Stimulated activated effector memory CD8-positive, alpha-beta T cell treated with anti-CD3 and anti-CD28 coated beads, Interleukin-12 subunit alpha, Interleukin-12 subunit beta, amount 100 ng/mL, for 72 hours (primary cell): ENCODE measurements at regions not wholly inside any gene's neighbourhood (a gene's known extent, or its start where the extent isn't known, plus 50 kb on each side); places are given as distances from the start of the nearest gene placed in this dataset.

Experiments
- ATAC-seq: fragments of 150-1000 bp; cut with Tn5 transposase; 2 replicates; pipeline ENCODE4 v1.10.0; 2021
- DNase-seq, 2 donors: peaks; one replicate each; pipeline ENCODE4 v3.0.0; 2021 to 2022; ENCODE audit warnings: low spot score in 2 of 2
- H3K27ac Mint-ChIP-seq: one replicate; pipeline ENCODE4 v1.8.0; 2022; ENCODE audit warnings: mild to moderate bottlenecking, mixed read lengths
- H3K36me3 Mint-ChIP-seq: one replicate; pipeline ENCODE4 v1.8.0; 2022; ENCODE audit warnings: mild to moderate bottlenecking, mixed read lengths
- H3K4me1 Mint-ChIP-seq: one replicate; pipeline ENCODE4 v1.8.0; 2022; ENCODE audit warnings: mixed read lengths
- H3K4me3 Mint-ChIP-seq: one replicate; pipeline ENCODE4 v1.8.0; 2022; ENCODE audit warnings: mild to moderate bottlenecking, mixed read lengths
- H3K9me3 Mint-ChIP-seq: one replicate; pipeline ENCODE4 v1.8.0; 2022; ENCODE audit warnings: mixed read lengths

GRCh38 chr12:92496790-92497189 is 206.0 kb upstream of the PLEKHG7 start:
- peaks cover 11% of the 10 kb centered on the region for H3K4me1 Mint-ChIP-seq
- H3K9me3 Mint-ChIP-seq: no peaks in the 10 kb centered on the region
- H3K27ac Mint-ChIP-seq: no peak overlapping the region
- H3K36me3 Mint-ChIP-seq: no peaks in the 10 kb centered on the region
- no peak overlapping the region for H3K4me3 Mint-ChIP-seq
- ATAC-seq: peak; percentile 44
- no peak for DNase-seq

DNA sequence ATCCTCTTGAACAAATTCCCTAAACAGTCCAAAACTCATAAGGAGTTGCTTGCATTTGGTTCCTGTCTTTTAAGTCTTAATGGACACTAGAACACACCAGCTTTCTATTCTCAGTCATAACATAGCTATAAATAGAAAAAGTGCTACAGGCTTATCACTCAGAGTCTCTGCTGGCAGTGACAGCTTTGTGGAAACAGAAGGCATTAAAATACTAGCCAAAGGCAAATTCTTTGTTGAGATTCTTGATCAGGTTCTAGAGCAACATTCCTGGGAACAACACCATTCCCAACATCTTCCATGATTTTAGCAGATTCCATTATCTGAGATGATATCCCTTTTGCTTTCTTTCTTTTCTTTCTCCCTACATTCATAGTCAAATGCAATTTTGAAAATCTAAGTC is 207.7 kb upstream of the PLEKHG7 start:
- Mint-ChIP-seq H3K36me3 (no peaks in the 10 kb centered on the region), H3K4me3 (no peak overlapping the region), H3K27ac (no peak overlapping the region), H3K9me3 (no peaks in the 10 kb centered on the region), H3K4me1 (peaks cover 15% of the 10 kb centered on the region)
- DNase-seq (no peak), ATAC-seq (no peak)

DNA sequence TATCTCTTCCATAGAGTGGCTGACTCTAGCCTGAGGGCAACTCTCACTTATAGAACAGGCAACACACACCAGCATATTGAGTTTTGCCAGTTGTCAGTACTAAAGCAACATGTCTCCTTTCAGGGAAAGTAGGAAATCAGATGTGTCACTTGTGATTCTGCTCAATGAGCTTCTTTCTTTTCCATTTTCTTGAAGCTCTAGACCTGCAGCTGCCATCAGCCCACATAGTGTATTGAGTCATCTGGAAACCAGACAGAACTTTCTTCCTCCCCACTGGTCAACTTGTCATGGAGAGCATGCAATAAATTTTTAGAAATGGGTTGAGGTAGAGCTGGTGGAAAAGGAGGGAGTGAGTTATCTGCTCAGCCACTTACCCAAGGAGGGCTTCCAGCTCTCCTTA is 209.0 kb upstream of the PLEKHG7 start:
- no peaks in the 10 kb centered on the region for H3K9me3 Mint-ChIP-seq
- DNase-seq (no peak), ATAC-seq (peak; percentile 84)
- peak overlapping the region; percentile 35 for H3K27ac Mint-ChIP-seq
- H3K4me1 Mint-ChIP-seq: peaks cover 15% of the 10 kb centered on the region
- H3K36me3 Mint-ChIP-seq: no peaks in the 10 kb centered on the region
- no peak overlapping the region for H3K4me3 Mint-ChIP-seq

- Mint-ChIP-seq H3K36me3 (no peaks in the 10 kb centered on the region), H3K27ac (no peak overlapping the region), H3K4me3 (no peak overlapping the region), H3K9me3 (no peaks in the 10 kb centered on the region), H3K4me1 (peaks cover 15% of the 10 kb centered on the region)
- ATAC-seq (no peak), DNase-seq (no peak)
Measured at GRCh38 chr12:92492995-92493394, 209.8 kb upstream of the PLEKHG7 start.

DNA sequence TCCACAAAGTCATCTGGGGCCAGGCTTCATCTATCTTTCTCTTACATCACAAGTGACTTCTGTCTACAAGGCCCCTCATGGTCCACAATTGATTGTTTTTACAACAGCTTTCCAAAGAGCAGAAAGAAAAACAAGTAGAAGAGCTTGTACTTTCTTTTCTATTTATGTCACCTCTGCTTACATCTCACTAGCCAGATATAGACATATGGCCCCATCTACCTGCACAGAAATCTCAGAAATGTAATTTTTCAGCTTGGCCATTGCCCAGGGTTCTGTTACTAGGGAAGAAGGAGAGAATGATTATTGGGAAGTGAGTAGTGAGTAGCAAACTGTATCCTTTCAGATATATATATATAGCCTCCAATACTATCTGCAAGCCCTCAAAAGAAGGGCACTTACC is 210.5 kb upstream of the PLEKHG7 start:
- ATAC-seq (no peak), DNase-seq (no peak)
- H3K27ac Mint-ChIP-seq: no peak overlapping the region
- H3K4me3 Mint-ChIP-seq: no peak overlapping the region
- no peaks in the 10 kb centered on the region for H3K9me3 Mint-ChIP-seq
- H3K4me1 Mint-ChIP-seq: peaks cover 15% of the 10 kb centered on the region
- H3K36me3 Mint-ChIP-seq: no peaks in the 10 kb centered on the region

DNA sequence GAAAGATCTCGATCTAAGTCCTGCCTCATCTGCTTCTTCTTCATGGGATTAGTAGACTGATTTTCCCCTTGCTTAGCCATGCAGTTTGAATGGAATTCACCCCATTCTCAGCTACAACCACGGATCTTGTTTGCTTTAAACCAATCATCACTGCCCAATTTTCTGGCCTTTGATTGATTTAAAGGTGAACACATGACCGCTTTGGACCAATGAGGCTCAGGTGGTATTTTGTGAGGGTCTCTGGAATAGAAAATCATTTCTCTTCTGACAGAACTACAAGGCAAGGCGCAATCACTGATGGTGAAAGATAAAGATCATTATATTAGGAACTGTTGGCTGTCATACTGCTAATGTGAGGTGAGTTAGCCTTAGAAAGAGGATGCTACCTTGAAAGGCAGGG is 213.0 kb upstream of the PLEKHG7 start:
- no peaks in the 10 kb centered on the region for H3K9me3 Mint-ChIP-seq
- no peak for DNase-seq
- ATAC-seq: no peak
- H3K36me3 Mint-ChIP-seq: no peaks in the 10 kb centered on the region
- no peak overlapping the region for H3K27ac Mint-ChIP-seq
- no peak overlapping the region for H3K4me3 Mint-ChIP-seq
- H3K4me1 Mint-ChIP-seq: peaks cover 24% of the 10 kb centered on the region

DNA sequence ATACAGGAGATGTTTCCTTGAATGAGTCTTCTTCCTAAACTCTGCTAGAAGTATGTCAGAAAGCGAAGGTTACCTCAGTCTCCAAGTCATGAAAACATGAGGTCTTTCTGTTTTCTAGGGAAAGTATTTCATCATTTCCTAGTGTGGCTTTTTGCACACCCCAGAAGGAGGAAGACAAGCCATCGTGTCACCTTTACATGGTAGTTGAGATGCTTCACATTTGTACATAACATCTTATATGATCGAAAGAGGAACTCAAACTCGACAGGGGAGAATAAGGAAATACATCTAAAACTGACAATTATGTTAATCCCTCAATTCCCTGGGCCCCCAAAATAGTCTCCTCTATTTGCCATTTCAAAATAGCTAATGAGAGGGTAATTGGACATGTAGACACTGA is 214.1 kb upstream of the PLEKHG7 start:
- H3K4me3 Mint-ChIP-seq: no peak overlapping the region
- DNase-seq: no peak
- H3K36me3 Mint-ChIP-seq: no peaks in the 10 kb centered on the region
- no peaks in the 10 kb centered on the region for H3K9me3 Mint-ChIP-seq
- no peak for ATAC-seq
- peaks cover 19% of the 10 kb centered on the region for H3K4me1 Mint-ChIP-seq
- H3K27ac Mint-ChIP-seq: no peak overlapping the region

- DNase-seq: no peak
- H3K9me3 Mint-ChIP-seq: no peaks in the 10 kb centered on the region
- no peak overlapping the region for H3K4me3 Mint-ChIP-seq
- H3K4me1 Mint-ChIP-seq: peaks cover 14% of the 10 kb centered on the region
- H3K36me3 Mint-ChIP-seq: no peaks in the 10 kb centered on the region
- no peak overlapping the region for H3K27ac Mint-ChIP-seq
- ATAC-seq: no peak
Measured at GRCh38 chr12:92487138-92487485, 215.7 kb upstream of the PLEKHG7 start.

DNA sequence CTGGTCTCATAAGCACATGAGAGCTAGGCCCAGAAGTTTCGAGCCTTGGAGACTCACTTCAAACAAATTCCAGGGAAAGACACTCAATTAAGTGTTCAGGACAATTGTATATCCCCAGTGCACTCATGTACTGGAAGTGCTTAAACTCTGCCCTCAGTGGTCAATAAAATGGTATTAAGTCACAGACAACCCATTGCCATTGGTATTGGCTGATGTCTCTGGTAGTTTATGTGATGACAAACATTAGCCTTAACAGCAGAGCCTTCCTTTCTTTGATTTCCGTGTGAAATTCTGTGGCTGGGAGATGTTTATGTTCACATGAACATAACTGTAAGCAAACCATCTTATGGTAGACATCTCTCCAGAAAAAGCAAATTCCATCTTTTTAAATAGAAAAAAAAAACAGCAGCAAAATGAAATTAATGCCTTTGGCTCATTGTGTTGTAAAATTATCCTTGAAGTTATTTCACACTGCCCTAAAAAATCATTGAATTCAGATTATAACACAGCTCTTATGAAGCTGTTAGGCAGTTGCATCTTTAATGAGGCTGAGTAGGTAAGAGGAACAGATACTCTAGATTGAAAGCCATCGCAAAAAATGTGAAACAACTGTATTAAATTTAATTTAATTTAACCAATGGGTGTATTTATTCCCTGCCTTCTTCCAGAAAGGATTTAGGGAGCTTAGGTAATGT is 216.2 kb upstream of the PLEKHG7 start:
- Mint-ChIP-seq H3K36me3 (no peaks in the 10 kb centered on the region), H3K9me3 (no peaks in the 10 kb centered on the region), H3K27ac (no peak overlapping the region), H3K4me1 (peaks cover 10% of the 10 kb centered on the region), H3K4me3 (no peak overlapping the region)
- ATAC-seq: no peak
- no peak for DNase-seq

- H3K4me1 Mint-ChIP-seq: peaks cover 8% of the 10 kb centered on the region
Measured at GRCh38 chr12:92485351-92486348, 217.1 kb upstream of the PLEKHG7 start.

DNA sequence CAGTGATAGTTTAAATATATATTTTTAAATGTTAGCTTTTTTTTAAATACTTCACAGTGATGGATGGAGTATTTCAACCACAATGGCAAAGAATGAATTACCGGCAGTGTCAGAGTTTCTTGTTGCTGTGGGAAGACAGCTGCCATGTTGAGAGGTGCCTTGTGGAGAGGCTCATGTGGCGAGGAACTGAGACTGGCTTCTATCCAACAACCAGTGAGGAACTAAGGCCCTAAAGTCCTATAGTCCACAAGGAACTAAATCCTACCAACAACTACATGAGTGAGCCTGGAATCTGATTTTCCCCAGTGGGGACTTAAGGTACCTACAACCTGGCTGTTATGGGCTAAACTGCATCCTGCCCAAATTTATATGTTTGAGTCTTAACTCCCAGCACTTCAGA is 220.2 kb upstream of the PLEKHG7 start:
- Mint-ChIP-seq H3K36me3 (no peaks in the 10 kb centered on the region), H3K4me1 (peaks cover 8% of the 10 kb centered on the region), H3K4me3 (no peak overlapping the region), H3K9me3 (no peaks in the 10 kb centered on the region), H3K27ac (no peak overlapping the region)
- no peak for ATAC-seq
- DNase-seq: no peak

More at GRCh38 chr12:92485351-92486348, 217.1 kb upstream of the PLEKHG7 start:
- Mint-ChIP-seq H3K36me3 (no peaks in the 10 kb centered on the region), H3K9me3 (no peaks in the 10 kb centered on the region), H3K4me3 (peak overlapping the region; percentile 2), H3K27ac (peak overlapping the region; percentile 41)
- DNase-seq (no peak), ATAC-seq (peak; percentile 53)

DNA sequence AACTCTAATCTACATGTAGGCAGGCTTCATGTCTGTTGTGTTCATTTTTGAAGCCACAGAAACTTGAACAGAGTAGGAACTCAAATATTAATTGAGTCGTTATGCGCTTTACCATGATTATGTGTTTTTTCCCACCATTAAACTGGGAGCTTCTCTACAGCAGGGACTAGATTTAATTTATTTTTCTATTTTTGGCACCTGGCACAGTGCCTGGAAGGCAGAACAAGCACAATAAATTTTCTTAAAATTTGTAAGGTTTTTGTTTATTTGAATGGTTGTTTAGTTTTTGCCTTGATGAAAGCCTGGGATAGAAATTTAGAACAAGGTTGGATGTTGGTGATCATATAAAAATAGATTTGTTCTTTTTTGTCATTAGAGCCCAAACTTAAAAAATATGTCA is 221.7 kb upstream of the PLEKHG7 start:
- Mint-ChIP-seq H3K4me1 (peaks cover 8% of the 10 kb centered on the region), H3K9me3 (no peaks in the 10 kb centered on the region), H3K36me3 (no peaks in the 10 kb centered on the region), H3K4me3 (no peak overlapping the region), H3K27ac (no peak overlapping the region)
- ATAC-seq: no peak
- DNase-seq: no peak

DNA sequence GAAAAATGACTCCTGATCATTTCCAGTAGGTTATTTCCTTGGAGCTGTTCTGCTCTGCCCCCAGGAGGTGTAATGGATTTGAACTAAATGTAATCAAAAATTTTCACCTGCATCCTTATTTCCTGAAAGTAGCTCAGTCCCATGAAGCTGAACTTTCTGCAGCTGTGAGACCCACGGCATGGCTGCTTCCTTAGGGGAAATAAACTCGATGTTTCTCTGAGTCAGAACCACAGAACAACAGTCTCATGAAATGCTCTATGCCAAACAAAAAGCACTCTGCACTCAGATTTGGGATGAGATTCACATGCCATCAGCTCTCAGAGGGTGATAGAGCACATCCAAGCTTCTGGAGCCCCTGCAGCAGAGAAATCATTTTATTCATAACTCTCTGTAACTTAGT is 224.1 kb upstream of the PLEKHG7 start:
- no peaks in the 10 kb centered on the region for H3K9me3 Mint-ChIP-seq
- H3K4me3 Mint-ChIP-seq: no peak overlapping the region
- ATAC-seq (no peak), DNase-seq (no peak)
- H3K4me1 Mint-ChIP-seq: no peaks in the 10 kb centered on the region
- no peaks in the 10 kb centered on the region for H3K36me3 Mint-ChIP-seq
- no peak overlapping the region for H3K27ac Mint-ChIP-seq

DNA sequence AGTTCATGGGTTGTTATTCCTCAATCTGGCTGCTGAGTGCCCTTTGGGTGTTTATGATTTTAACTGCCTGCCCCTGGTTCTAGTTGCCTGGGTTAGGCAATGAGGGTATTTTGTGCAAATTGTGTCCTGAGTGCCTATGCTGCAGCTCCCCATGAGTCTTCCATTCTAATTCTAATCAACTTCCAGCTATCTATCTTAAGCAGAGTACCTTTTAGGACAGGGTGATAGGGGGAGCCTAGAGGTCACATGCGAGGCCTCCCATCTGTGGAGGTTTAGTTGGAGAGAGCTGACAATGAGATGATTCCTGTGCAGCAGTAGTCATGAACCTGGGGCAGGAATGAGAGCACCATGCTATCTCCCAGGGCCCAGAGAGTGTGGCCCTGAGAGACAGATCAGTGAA is 225.9 kb upstream of the PLEKHG7 start:
- no peak for ATAC-seq
- peak overlapping the region; percentile 23 for H3K27ac Mint-ChIP-seq
- H3K9me3 Mint-ChIP-seq: no peaks in the 10 kb centered on the region
- DNase-seq: no peak
- no peaks in the 10 kb centered on the region for H3K36me3 Mint-ChIP-seq
- no peak overlapping the region for H3K4me3 Mint-ChIP-seq
- no peaks in the 10 kb centered on the region for H3K4me1 Mint-ChIP-seq

GRCh38 chr12:92473564-92473963 is 229.2 kb upstream of the PLEKHG7 start:
- Mint-ChIP-seq H3K36me3 (no peaks in the 10 kb centered on the region), H3K27ac (no peak overlapping the region), H3K4me1 (peaks cover 15% of the 10 kb centered on the region), H3K4me3 (no peak overlapping the region), H3K9me3 (no peaks in the 10 kb centered on the region)
- DNase-seq: no peak
- no peak for ATAC-seq

- H3K36me3 Mint-ChIP-seq: no peaks in the 10 kb centered on the region
- peaks cover 18% of the 10 kb centered on the region for H3K4me1 Mint-ChIP-seq
- no peaks in the 10 kb centered on the region for H3K9me3 Mint-ChIP-seq
- H3K4me3 Mint-ChIP-seq: no peak overlapping the region
- no peak for DNase-seq
- H3K27ac Mint-ChIP-seq: no peak overlapping the region
- ATAC-seq: no peak
Measured at GRCh38 chr12:92472201-92472600, 230.6 kb upstream of the PLEKHG7 start.
